LNCAP (cell line): ENCODE measurements at regions not wholly inside any gene's neighbourhood (a gene's known extent, or its start where the extent isn't known, plus 50 kb on each side); places are given as distances from the start of the nearest gene placed in this dataset.

Experiments used
- TF ChIP-seq, protein P1 (sequence below): fragments of 450-650 bp; IDR thresholded peaks from 2 replicates; pipeline ENCODE4 v1.5.1; 2017; ENCODE audit warnings: mild to moderate bottlenecking

GRCh38 chr3:18121020-18121419 lies 304.1 kb downstream of the SATB1 start:
- TF ChIP-seq, protein P1, sequence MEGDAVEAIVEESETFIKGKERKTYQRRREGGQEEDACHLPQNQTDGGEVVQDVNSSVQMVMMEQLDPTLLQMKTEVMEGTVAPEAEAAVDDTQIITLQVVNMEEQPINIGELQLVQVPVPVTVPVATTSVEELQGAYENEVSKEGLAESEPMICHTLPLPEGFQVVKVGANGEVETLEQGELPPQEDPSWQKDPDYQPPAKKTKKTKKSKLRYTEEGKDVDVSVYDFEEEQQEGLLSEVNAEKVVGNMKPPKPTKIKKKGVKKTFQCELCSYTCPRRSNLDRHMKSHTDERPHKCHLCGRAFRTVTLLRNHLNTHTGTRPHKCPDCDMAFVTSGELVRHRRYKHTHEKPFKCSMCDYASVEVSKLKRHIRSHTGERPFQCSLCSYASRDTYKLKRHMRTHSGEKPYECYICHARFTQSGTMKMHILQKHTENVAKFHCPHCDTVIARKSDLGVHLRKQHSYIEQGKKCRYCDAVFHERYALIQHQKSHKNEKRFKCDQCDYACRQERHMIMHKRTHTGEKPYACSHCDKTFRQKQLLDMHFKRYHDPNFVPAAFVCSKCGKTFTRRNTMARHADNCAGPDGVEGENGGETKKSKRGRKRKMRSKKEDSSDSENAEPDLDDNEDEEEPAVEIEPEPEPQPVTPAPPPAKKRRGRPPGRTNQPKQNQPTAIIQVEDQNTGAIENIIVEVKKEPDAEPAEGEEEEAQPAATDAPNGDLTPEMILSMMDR, result no peak

DNA sequence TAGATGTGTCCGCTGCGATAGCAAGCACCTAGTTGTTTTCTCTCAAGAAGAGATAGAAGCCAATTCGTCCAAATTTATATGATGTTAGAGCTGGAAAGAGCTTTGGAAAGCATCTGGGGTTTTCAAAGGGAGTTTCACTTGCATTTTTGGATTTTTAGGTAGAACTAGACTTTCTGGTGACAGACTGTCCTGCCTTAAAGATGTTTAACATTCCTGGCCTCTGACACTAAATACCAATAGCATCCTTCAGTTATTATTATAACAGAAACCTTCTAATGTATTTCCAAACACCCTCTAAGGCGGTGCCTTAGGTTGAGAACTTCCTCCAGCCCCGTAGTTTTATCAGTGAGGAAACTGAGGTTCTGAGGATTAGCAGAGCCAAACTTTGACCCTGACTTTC lies 305.3 kb downstream of the SATB1 start:
- TF ChIP-seq, protein P1, result no peak

GRCh38 chr3:18114894-18115293 lies 310.2 kb downstream of the SATB1 start:
- TF ChIP-seq, protein P1, result no peak

DNA sequence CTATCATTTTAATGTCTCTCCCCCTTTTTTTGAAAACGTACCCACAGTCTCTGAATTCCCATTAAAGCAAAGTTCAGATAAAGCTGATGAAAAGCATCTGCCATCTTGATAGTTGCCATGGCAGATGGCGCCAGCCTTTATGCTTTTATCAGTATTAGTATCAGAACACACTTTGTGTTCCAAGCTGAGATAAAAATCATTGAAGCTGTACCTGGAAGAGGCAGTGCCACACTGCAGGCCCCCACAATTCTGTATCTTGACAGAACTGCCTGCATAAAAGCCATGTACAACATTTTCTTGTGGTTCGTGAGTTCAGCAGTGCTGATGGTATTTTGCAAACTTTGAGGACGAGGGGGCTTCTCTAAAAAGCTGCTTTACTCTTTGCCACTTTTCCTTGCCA lies 311.7 kb downstream of the SATB1 start:
- TF ChIP-seq, protein P1, result no peak

- TF ChIP-seq, protein P1, result no peak
Measured at GRCh38 chr3:18112674-18113375, 312.3 kb downstream of the SATB1 start.

- TF ChIP-seq, protein P1, result no peak
Measured at GRCh38 chr3:18111796-18112232, 313.3 kb downstream of the SATB1 start.

DNA sequence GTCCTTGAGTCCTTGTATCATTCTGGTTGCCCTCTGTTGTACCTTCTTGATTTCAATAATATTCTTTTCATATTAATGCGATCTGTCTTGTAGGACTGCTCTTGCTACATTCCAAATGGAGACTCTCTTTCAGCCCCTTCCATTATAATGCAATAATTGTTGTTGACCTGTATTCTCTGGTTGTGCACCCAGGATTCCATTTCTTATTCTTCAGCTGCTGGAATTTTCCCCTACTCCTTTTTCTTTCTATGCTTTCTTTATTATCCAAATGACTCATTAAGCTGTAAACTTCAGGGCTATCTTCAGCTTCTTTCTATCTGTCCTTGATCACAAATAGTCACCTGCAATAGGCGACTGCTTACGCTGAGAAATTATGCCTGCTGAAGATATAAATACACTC lies 321.5 kb downstream of the SATB1 start:
- TF ChIP-seq, protein P1, result no peak

DNA sequence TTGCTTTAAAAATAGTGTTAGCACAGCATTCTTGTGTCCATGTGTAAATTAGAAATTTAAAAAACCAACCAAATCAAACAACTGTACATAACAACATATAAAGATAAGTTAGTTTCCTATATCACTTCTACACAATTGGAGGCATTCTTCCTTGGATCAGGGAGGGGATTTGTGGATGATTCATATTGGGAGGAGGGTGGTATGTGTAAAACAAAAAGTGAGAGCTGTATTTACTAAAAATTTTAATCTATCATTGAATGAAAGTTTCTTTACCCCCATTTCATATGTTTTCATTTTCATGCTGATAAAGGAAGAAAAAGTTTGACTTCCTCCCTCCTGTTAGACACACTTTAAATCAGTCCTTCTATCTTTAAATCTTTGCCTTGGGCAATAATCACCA lies 325.0 kb downstream of the SATB1 start:
- TF ChIP-seq, protein P1, result no peak
